ENCODE measurements at regions not wholly inside any gene's neighbourhood (a gene's known extent, or its start where the extent isn't known, plus 50 kb on each side); places are given as distances from the start of the nearest gene placed in this dataset.

DNA sequence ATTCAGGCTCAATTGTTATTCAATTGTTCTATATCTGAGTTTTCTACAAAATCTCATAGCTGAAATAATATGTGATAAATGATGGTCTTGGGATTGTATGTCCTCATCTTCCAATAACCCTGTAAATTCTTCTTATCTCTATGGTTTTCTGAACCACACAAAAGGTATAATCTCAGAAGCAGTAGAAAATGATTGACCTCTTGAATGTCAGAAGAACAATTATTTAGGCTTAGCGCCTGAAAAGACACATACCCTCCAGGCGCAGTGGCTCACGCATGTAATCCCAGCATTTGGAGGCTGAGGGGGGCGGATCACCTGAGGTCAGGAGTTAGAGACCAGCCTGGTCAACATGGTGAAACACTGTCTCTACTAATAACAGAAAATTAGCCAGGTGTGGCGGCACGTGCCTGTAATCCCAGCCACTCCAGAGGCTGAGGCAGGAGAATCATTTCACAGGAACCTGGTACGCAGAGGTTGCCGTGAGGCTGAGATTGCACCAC lies 288.0 kb upstream of the TBC1D5 start:
- TF ChIP-seq, protein P1, sequence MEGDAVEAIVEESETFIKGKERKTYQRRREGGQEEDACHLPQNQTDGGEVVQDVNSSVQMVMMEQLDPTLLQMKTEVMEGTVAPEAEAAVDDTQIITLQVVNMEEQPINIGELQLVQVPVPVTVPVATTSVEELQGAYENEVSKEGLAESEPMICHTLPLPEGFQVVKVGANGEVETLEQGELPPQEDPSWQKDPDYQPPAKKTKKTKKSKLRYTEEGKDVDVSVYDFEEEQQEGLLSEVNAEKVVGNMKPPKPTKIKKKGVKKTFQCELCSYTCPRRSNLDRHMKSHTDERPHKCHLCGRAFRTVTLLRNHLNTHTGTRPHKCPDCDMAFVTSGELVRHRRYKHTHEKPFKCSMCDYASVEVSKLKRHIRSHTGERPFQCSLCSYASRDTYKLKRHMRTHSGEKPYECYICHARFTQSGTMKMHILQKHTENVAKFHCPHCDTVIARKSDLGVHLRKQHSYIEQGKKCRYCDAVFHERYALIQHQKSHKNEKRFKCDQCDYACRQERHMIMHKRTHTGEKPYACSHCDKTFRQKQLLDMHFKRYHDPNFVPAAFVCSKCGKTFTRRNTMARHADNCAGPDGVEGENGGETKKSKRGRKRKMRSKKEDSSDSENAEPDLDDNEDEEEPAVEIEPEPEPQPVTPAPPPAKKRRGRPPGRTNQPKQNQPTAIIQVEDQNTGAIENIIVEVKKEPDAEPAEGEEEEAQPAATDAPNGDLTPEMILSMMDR (conservative IDR thresholded peaks at IDR 0.05; ENCODE audit: low read depth, low read length), result no peak
- H3K36me3 ChIP-seq (ENCODE audit: insufficient read depth), result no peaks in the 10 kb centered on the region
- no peak overlapping the region for H3K9ac ChIP-seq
- no peaks in the 10 kb centered on the region for H3K79me2 ChIP-seq (ENCODE audit: insufficient read depth, low read depth)
- no peaks in the 10 kb centered on the region for H4K20me1 ChIP-seq (ENCODE audit: insufficient read depth)
- H3K27ac ChIP-seq, result no peak overlapping the region
- no peaks in the 10 kb centered on the region for H3K4me1 ChIP-seq (ENCODE audit: low read depth, poor library complexity, severe bottlenecking)
- no peak overlapping the region for H2AFZ ChIP-seq (ENCODE audit: low read depth)
- H3K27me3 ChIP-seq (ENCODE audit: insufficient read depth, low read depth), result no peaks in the 10 kb centered on the region
- H3K4me3 ChIP-seq (IDR thresholded peaks at IDR 0.05; ENCODE audit: insufficient read depth, low read depth, low read length), result no peak overlapping the region
- H3K4me2 ChIP-seq, result no peak overlapping the region

GRCh38 chr3:18027161-18027939 lies 284.9 kb upstream of the TBC1D5 start:
- TF ChIP-seq, protein P1 (conservative IDR thresholded peaks at IDR 0.05; ENCODE audit: low read depth, low read length), result no peak
- no peak overlapping the region for H3K4me3 ChIP-seq (IDR thresholded peaks at IDR 0.05; ENCODE audit: insufficient read depth, low read depth, low read length)
- H3K36me3 ChIP-seq (ENCODE audit: insufficient read depth), result no peaks in the 10 kb centered on the region
- no peak overlapping the region for H3K4me2 ChIP-seq
- no peak overlapping the region for H3K27ac ChIP-seq
- H3K9ac ChIP-seq, result no peak overlapping the region
- H3K27me3 ChIP-seq (ENCODE audit: insufficient read depth, low read depth), result no peaks in the 10 kb centered on the region
- no peak overlapping the region for H2AFZ ChIP-seq (ENCODE audit: low read depth)
- H3K79me2 ChIP-seq (ENCODE audit: insufficient read depth, low read depth), result no peaks in the 10 kb centered on the region
- H4K20me1 ChIP-seq (ENCODE audit: insufficient read depth), result no peaks in the 10 kb centered on the region
- H3K4me1 ChIP-seq (ENCODE audit: low read depth, poor library complexity, severe bottlenecking), result no peaks in the 10 kb centered on the region

GRCh38 chr3:18024715-18025114 lies 282.3 kb upstream of the TBC1D5 start:
- H3K4me2 ChIP-seq, result no peak overlapping the region
- TF ChIP-seq, protein P1 (conservative IDR thresholded peaks at IDR 0.05; ENCODE audit: low read depth, low read length), result no peak

DNA sequence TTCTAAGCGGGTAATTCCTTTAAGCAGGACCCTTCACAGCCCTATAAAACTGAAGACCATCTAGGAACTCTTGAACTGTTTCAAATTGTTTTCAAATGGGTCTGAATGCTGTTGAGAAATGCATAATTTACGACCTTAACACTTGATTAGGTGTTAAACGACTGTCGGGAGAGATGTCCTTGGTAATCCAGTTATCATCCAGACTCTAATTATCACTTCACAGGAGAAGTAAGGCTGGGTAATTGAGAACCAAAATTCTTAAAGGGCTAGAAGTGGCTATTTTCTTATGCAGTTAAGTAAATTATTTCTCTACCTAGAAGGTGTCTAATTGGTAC lies 276.7 kb upstream of the TBC1D5 start:
- Histone ChIP-seq H3K4me1 (ENCODE audit: low read depth, poor library complexity, severe bottlenecking) (no peaks in the 10 kb centered on the region), H4K20me1 (ENCODE audit: insufficient read depth) (no peaks in the 10 kb centered on the region), H3K27ac (no peak overlapping the region), H3K9ac (no peak overlapping the region), H3K27me3 (ENCODE audit: insufficient read depth, low read depth) (no peaks in the 10 kb centered on the region), H3K79me2 (ENCODE audit: insufficient read depth, low read depth) (no peaks in the 10 kb centered on the region), H3K4me2 (no peak overlapping the region), H3K4me3 (IDR thresholded peaks at IDR 0.05; ENCODE audit: insufficient read depth, low read depth, low read length) (no peak overlapping the region), H3K36me3 (ENCODE audit: insufficient read depth) (no peaks in the 10 kb centered on the region), H2AFZ (ENCODE audit: low read depth) (no peak overlapping the region)
- TF ChIP-seq, protein P1 (conservative IDR thresholded peaks at IDR 0.05; ENCODE audit: low read depth, low read length), result no peak

More at GRCh38 chr3:18024715-18025114, 282.3 kb upstream of the TBC1D5 start:
- Histone ChIP-seq H3K4me1 (ENCODE audit: low read depth, poor library complexity, severe bottlenecking) (no peaks in the 10 kb centered on the region), H3K4me3 (IDR thresholded peaks at IDR 0.05; ENCODE audit: insufficient read depth, low read depth, low read length) (no peak overlapping the region), H3K79me2 (ENCODE audit: insufficient read depth, low read depth) (no peaks in the 10 kb centered on the region), H2AFZ (ENCODE audit: low read depth) (no peak overlapping the region), H3K27me3 (ENCODE audit: insufficient read depth, low read depth) (no peaks in the 10 kb centered on the region), H3K9ac (no peak overlapping the region), H3K36me3 (ENCODE audit: insufficient read depth) (no peaks in the 10 kb centered on the region), H3K27ac (no peak overlapping the region), H4K20me1 (ENCODE audit: insufficient read depth) (no peaks in the 10 kb centered on the region)
